ENCODE measurements at regions not wholly inside any gene's neighbourhood (a gene's known extent, or its start where the extent isn't known, plus 50 kb on each side); places are given as distances from the start of the nearest gene placed in this dataset.

DNA sequence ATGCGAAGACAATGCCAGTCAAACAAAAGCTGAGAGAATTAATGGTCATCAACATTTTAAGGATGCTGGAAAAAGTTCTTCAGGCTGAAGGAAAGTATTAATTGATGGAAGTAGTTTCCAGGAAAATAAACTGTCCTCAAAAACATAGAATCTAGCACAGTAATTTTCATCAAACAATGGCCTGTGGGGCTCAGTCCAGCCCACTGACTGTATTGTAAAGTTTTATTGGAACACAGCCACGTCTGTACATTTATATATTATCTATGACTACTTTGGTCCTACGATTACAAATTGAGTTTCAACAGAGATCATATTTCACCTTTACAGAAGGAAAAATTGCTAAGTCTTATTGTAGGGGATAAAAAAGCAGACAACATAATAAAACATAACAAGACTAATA lies 484.5 kb downstream of the KCNJ2 start:
- Histone ChIP-seq H3K27me3 (ENCODE audit: control insufficient read depth, insufficient read depth, low read length) (no peaks in the 10 kb centered on the region), H3K4me3 (ENCODE audit: low read depth, low read length) (no peak overlapping the region), H3K36me3 (ENCODE audit: control insufficient read depth, insufficient read depth, low read length) (no peaks in the 10 kb centered on the region)
- TF ChIP-seq, protein P1, sequence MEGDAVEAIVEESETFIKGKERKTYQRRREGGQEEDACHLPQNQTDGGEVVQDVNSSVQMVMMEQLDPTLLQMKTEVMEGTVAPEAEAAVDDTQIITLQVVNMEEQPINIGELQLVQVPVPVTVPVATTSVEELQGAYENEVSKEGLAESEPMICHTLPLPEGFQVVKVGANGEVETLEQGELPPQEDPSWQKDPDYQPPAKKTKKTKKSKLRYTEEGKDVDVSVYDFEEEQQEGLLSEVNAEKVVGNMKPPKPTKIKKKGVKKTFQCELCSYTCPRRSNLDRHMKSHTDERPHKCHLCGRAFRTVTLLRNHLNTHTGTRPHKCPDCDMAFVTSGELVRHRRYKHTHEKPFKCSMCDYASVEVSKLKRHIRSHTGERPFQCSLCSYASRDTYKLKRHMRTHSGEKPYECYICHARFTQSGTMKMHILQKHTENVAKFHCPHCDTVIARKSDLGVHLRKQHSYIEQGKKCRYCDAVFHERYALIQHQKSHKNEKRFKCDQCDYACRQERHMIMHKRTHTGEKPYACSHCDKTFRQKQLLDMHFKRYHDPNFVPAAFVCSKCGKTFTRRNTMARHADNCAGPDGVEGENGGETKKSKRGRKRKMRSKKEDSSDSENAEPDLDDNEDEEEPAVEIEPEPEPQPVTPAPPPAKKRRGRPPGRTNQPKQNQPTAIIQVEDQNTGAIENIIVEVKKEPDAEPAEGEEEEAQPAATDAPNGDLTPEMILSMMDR (IDR thresholded peaks at IDR 0.05; ENCODE audit: insufficient read depth, low read length, poor library complexity, severe bottlenecking), result no peak
- no peak for DNase-seq (ENCODE audit: low read depth)

DNA sequence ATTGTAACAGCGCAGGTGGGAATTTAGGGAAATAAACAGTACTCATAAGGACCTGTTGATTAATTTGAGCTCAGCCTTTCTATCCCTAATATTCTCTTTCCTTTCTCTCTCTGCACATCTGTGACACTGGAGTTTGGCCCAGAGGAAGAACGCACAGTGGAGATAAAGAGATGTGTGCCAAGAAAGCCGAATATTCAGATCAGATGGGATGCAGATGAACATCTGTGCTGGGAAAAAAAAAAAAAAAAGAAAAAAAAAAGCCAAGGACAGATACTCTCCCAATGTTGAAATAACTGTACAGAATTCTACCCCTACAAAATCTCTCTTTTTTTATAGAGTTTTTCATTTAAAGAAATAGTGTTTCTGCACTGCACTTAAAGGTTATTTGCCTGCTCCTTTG lies 485.4 kb downstream of the KCNJ2 start:
- no peaks in the 10 kb centered on the region for H3K36me3 ChIP-seq (ENCODE audit: control insufficient read depth, insufficient read depth, low read length)
- H3K27me3 ChIP-seq (ENCODE audit: control insufficient read depth, insufficient read depth, low read length), result no peaks in the 10 kb centered on the region
- no peak overlapping the region for H3K4me3 ChIP-seq (ENCODE audit: low read depth, low read length)
- no peak for DNase-seq (ENCODE audit: low read depth)
- TF ChIP-seq, protein P1 (IDR thresholded peaks at IDR 0.05; ENCODE audit: insufficient read depth, low read length, poor library complexity, severe bottlenecking), result no peak

DNA sequence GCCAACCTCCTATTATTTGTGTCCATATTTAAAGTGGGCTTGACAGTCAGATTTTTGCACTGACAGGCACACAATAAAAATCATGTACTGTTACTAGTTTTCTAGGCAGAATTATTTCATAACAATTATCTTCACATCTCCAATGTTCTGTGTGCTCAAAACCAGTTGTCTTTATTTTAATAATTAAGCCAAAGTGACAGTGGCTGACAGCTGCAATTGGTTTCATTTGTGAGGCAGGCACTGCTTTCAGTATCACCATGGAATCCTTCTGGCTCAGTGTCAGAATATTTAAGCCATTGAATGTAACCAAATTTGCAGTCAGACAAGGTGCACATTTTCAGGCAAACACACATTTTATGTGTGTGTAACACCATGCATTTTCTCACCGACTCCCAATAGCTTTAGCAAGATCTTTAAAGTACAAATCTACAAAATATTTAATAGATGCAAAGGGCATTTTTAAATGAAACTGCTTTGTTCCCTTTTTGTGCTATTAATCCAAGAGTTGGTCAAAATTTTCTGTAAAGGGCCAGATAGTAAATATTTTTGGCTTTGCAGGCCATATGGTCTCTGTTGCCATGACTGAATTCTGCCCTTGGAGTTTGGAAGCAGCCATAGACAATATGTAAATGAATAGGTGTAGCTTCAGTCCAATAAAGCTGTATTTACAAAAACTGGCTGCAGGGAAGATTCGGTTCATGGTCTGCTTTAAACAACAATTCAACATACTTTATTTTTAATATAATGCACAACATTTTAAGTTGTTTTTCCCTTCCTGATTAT lies 486.0 kb downstream of the KCNJ2 start:
- no peak for DNase-seq (ENCODE audit: low read depth)
- H3K27me3 ChIP-seq (ENCODE audit: control insufficient read depth, insufficient read depth, low read length), result no peaks in the 10 kb centered on the region
- TF ChIP-seq, protein P1 (IDR thresholded peaks at IDR 0.05; ENCODE audit: insufficient read depth, low read length, poor library complexity, severe bottlenecking), result no peak
- H3K36me3 ChIP-seq (ENCODE audit: control insufficient read depth, insufficient read depth, low read length), result no peaks in the 10 kb centered on the region
- H3K4me3 ChIP-seq (ENCODE audit: low read depth, low read length), result no peak overlapping the region

DNA sequence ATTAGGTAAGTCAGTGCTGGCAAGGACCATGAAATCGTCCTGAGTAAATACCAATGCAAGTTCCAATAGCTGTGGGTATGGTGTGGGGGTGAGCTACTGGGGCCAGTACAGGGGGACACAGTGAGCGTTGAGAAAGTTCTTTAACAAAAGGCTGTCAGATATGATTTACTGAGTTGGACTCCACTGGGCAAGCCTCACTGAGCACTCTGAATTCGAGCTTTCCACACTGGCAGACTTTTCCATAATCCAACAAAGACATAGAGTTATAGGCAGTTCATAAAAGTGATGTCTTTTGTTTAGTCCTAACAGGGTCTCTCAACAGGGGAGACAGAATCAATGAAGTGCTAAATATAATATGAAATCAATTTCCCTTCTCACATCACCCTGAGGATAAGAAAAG lies 489.0 kb downstream of the KCNJ2 start:
- Histone ChIP-seq H3K27me3 (ENCODE audit: control insufficient read depth, insufficient read depth, low read length) (no peaks in the 10 kb centered on the region), H3K4me3 (ENCODE audit: low read depth, low read length) (no peak overlapping the region), H3K36me3 (ENCODE audit: control insufficient read depth, insufficient read depth, low read length) (no peaks in the 10 kb centered on the region)
- no peak for DNase-seq (ENCODE audit: low read depth)
- TF ChIP-seq, protein P1 (IDR thresholded peaks at IDR 0.05; ENCODE audit: insufficient read depth, low read length, poor library complexity, severe bottlenecking), result no peak

DNA sequence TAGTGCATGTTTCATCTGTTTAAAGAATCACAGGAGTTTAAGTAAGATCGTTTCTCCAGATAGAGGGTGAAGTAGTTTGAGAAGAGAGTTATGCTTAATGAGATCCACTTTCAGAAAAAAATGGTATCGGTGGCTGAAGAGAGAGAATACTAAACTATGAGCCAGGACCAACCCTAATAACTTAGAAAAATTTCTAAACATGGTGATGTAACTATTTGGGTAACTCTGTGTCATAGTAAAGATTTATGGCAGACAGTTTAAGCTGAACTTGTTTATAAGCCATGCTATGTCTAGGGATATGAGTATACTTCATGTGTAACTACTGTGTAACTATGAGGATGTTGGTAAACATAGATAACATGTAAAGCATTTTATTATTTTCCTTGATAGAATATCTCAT lies 489.5 kb downstream of the KCNJ2 start:
- Histone ChIP-seq H3K4me3 (ENCODE audit: low read depth, low read length) (no peak overlapping the region), H3K36me3 (ENCODE audit: control insufficient read depth, insufficient read depth, low read length) (no peaks in the 10 kb centered on the region), H3K27me3 (ENCODE audit: control insufficient read depth, insufficient read depth, low read length) (no peaks in the 10 kb centered on the region)
- DNase-seq (ENCODE audit: low read depth), result no peak
- TF ChIP-seq, protein P1 (IDR thresholded peaks at IDR 0.05; ENCODE audit: insufficient read depth, low read length, poor library complexity, severe bottlenecking), result no peak
